Stimulated activated CD4-positive, alpha-beta T cell treated with anti-CD3 and anti-CD28 coated beads, Interleukin-4, amount 100 ng/mL, for 4 hours (primary cell): ENCODE measurements at regions not wholly inside any gene's neighbourhood (a gene's known extent, or its start where the extent isn't known, plus 50 kb on each side); places are given as distances from the start of the nearest gene placed in this dataset.

Experiments
- DNase-seq, 2 experiments: peaks; one replicate each; pipeline ENCODE4 v3.0.0-alpha.2; 2020

DNA sequence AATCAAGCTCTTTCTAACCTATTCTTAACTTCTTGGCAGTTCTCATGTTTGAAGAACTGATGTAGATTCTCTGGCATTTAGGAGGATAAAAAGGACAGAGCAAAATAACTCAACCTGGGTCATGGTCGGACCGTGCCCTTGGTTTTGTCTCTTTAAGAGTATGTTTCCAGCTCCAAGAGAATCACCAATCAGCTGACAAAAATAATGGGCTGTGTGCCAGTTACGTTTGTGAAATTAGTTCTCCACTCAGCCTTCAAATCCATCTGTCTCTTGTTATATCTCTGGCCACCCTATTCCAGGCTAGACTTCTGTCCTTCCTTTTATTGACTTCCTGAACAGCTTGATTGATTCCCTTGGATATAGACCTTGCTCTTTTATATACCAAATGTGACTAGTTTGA lies 225.7 kb downstream of the EPHA4 start:
- DNase-seq: no peak

DNA sequence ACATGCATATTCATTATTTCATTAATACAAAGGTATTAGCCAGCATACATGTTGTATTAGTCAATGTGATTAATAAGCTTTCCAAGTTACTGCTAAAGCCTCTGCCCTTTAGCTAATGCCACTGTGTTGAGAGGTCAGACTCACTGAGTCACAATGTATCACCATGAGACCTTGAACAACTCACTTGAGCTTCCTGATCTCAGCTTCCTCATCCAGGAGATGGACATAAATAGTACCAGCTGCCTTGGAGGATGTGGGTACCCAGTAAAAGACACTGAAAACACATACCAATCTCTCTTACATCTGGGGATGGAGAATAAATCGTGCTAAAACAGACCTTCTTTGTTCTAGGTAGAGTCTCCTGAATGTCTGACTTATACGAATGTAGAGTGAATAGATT lies 224.6 kb downstream of the EPHA4 start:
- no peak for DNase-seq

DNA sequence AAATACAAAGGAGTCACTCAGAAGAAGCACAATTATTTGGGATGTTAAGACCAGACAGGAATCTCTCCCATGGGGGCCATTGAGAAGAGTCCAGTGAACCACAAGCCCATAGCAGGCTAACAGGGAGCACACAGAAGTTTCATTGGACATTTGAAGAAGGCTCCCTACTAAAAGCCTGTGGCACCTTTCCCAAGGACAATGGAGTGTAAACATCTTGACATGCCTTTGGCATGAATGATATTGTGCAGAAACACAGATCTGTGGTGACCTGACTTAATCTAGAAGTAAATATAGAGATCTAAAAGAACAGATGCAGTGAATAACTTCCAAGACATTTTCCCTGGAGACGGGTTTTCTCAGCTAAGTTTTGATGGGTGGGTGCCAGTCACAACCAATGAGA lies 221.5 kb downstream of the EPHA4 start:
- no peak for DNase-seq

DNA sequence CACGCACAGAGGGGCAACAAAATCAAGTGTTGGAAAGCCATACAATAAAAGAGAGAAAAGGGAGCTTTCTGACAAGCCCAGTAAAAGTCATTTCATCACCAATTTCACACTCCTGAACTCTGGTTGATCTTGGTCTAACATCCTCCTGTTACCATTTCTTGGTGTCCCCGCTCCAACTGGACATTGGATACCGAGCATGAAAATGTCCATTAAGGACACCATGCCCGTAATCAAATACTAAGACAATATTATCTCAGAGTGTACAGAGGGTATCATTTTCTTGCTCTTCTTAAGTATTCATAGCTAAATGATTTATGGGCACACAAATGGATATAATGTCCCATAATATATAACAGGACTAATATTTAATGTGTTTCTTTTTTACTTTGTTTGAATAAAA lies 218.9 kb downstream of the EPHA4 start:
- no peak for DNase-seq

DNA sequence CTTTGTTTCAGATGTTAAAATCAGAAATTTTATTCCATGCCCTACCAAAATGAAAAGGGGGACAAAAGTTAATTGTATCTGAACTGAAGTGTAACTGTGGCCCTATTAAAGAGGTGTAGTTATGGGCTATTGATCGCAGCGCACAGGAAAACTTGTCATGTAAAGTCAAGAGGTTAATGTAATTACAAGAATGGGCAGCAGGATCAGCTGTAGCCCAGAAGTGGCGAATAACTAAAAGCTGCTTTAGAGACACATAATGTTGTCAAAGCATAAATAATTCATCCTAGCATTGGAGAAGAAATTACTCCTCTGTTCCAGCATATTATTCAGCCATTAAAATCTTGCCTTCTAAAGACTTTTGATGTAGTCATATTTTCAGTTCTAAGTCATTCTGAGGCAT lies 211.8 kb downstream of the EPHA4 start:
- no peak for DNase-seq

DNA sequence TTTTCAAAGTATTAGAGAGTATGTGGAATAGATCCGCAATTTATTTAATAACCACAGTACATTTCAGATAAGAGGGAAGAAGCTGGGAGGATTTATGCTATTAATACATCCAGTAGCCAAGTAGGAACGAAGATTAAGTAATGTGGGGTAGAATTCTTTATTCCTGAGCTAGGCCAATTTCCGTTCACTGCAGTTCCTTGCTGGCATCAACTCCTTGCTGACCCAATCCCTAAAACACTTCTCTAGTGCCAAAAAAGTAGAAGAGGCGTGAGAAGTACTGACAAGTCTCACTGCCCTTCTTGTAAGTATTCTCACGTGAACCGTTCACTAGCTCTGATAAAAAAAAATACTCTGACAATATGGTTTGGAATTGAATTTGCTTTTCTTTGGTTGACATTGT lies 211.4 kb downstream of the EPHA4 start:
- DNase-seq: no peak

DNA sequence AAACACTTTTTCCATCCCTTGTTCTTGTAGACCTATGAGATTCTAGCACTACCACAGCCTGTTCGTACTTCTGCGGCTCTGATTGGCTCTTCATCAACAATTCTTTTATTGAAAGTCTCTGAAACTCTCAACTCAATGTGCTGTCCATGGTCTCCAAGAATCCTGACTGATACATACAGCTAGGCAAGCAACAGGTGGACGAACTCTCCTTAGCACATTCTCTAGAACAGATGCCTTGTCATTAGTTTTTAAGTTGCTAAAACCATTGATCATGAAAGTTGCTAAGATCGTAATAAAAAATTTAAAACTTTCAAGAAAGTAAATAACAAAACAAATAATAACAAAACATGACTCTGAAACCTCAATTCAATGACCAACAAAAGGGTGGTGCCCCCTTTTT lies 210.5 kb downstream of the EPHA4 start:
- DNase-seq: no peak

DNA sequence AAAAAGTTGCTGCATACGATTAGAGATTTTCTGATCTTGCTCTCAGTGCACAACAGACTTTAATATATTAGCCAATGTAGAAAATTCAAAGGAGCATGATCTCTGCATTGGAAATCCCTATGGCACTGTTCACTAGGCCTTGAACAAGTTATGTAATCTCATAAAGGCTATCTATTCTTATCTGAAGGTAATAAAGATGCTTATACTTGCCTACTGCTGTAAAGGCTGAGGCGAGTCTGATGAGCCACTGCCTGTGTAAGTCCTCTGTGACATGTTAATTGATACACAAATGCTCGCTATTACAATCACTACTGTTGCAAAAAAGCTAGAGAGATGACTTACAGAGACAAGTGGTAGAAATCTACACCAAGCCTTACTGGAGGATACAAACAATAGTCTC lies 207.4 kb downstream of the EPHA4 start:
- DNase-seq: no peak
